H1 (cell line): ENCODE measurements at regions not wholly inside any gene's neighbourhood (a gene's known extent, or its start where the extent isn't known, plus 50 kb on each side); places are given as distances from the start of the nearest gene placed in this dataset.

Experiments
- CTCF ChIA-PET: fragments of 300-600 bp; sonication (Branson Sonifier 250); formaldehyde crosslinking; loops from one replicate; lab custom pipeline; 2021; ENCODE audit not compliant: partially characterized antibody; lab: Charles Lee
- POLR2A ChIA-PET: fragments of 300-600 bp; sonication (Branson Sonifier 250); formaldehyde crosslinking; loops from one replicate; lab custom pipeline; 2021; ENCODE audit warnings: inconsistent platforms; ENCODE audit not compliant: partially characterized antibody; lab: Charles Lee
- DNase-seq, 2 experiments: peaks; one replicate each; pipeline versions ENCODE4 v3.0.0 to v3.0.0-alpha.2; 2010 to 2022; ENCODE audit warnings: low spot score in 2 of 2, low read depth in 1 of 2, mixed read lengths in 1 of 2
- FAIRE-seq: peaks from 2 replicates; lab custom pipeline; 2011; peaks lifted over from hg19 to GRCh38; lab: Jason Lieb, UNC
- H2AFZ ChIP-seq: 2 replicates; pipeline ENCODE4 v1.8.1; 2012; ENCODE audit warnings: low read length, inconsistent platforms
- H2AK5ac ChIP-seq: 2 replicates; pipeline ENCODE4 v1.6.1; 2013; ENCODE audit warnings: low read depth, low read length
- H2BK120ac ChIP-seq: replicated peaks from 2 replicates; pipeline ENCODE3; 2013; ENCODE audit warnings: low read depth, low read length, inconsistent platforms
- H2BK12ac ChIP-seq: 2 replicates; pipeline ENCODE4 v1.6.1; 2013; ENCODE audit warnings: low read depth, low read length
- H2BK15ac ChIP-seq: 2 replicates; pipeline ENCODE4 v1.6.1; 2013; ENCODE audit warnings: low read length
- H2BK20ac ChIP-seq: 2 replicates; pipeline ENCODE4 v1.6.1; 2013; ENCODE audit warnings: low read length
- H2BK5ac ChIP-seq: 2 replicates; pipeline ENCODE4 v1.6.1; 2013; ENCODE audit warnings: low read depth, low read length
- H3K14ac ChIP-seq: 2 replicates; pipeline ENCODE4 v1.6.1; 2013; ENCODE audit warnings: inconsistent platforms; ENCODE audit not compliant: insufficient read length
- H3K18ac ChIP-seq: 2 replicates; pipeline ENCODE4 v1.6.1; 2013; ENCODE audit warnings: low read length; ENCODE audit errors: extremely low read depth
- H3K23ac ChIP-seq: 2 replicates; pipeline ENCODE4 v1.6.1; 2013; ENCODE audit warnings: inconsistent platforms; ENCODE audit not compliant: insufficient read length
- H3K23me2 ChIP-seq: 2 replicates; pipeline ENCODE4 v1.6.1; 2013; ENCODE audit warnings: low read depth, low read length
- H3K27ac ChIP-seq: 2 replicates; pipeline ENCODE4 v1.6.1; 2011; ENCODE audit warnings: low read depth, low read length, inconsistent platforms
- H3K27me3 ChIP-seq, 4 experiments: replicated peaks in 1 of 4; 1 replicate in 1 of 4; 2 replicates in 3 of 4; pipeline versions ENCODE4 v1.6.1 to v1.8.1; 2011 to 2013; ENCODE audit warnings: low read length in 3 of 4, mild to moderate bottlenecking in 3 of 4, inconsistent platforms in 2 of 4, mixed read lengths in 2 of 4, moderate library complexity in 1 of 4; ENCODE audit not compliant: control insufficient read depth in 3 of 4, insufficient read depth in 3 of 4; ENCODE audit errors: extremely low read depth in 1 of 4
- H3K36me3 ChIP-seq, 4 experiments: 2 replicates each; pipeline versions ENCODE4 v1.6.1 to v1.8.1; 2011 to 2013; ENCODE audit warnings: mild to moderate bottlenecking in 4 of 4, low read length in 3 of 4, moderate library complexity in 2 of 4, control low read depth in 1 of 4, inconsistent platforms in 1 of 4; ENCODE audit not compliant: insufficient read depth in 4 of 4, control insufficient read depth in 2 of 4
- H3K4ac ChIP-seq: replicated peaks from 2 replicates; pipeline ENCODE3; 2013; ENCODE audit warnings: low read length, low read depth, mixed read lengths, inconsistent platforms; ENCODE audit not compliant: insufficient read length
- H3K4me1 ChIP-seq, 4 experiments: replicated peaks in 1 of 4; 1 replicate in 1 of 4; 2 replicates in 3 of 4; pipeline versions ENCODE4 v1.6.1 to v1.8.1; 2011 to 2013; ENCODE audit warnings: low read length in 3 of 4, inconsistent platforms in 2 of 4, mixed read lengths in 1 of 4; ENCODE audit not compliant: insufficient read depth in 4 of 4, control insufficient read depth in 3 of 4
- H3K4me2 ChIP-seq, 2 experiments: 2 replicates each; pipeline versions ENCODE4 v1.6.1 to v1.8.1; 2011 to 2013; ENCODE audit warnings: low read depth in 2 of 2, low read length in 2 of 2, control low read depth in 1 of 2, inconsistent platforms in 1 of 2, mild to moderate bottlenecking in 1 of 2; ENCODE audit not compliant: insufficient read depth in 1 of 2
- H3K4me3 ChIP-seq, 4 experiments: fragments of 200-600, 300-600 bp in 1 of 4; sonication (generic), shearing (Covaris generic), sonication (Bioruptor Twin) in 1 of 4; 2 replicates each; pipeline versions ENCODE4 v1.5.1 to v1.8.1; 2011 to 2016; ENCODE audit warnings: low read length in 4 of 4, low read depth in 3 of 4, control low read depth in 2 of 4, inconsistent platforms in 2 of 4, mild to moderate bottlenecking in 2 of 4, mixed read lengths in 1 of 4, moderate library complexity in 1 of 4; ENCODE audit not compliant: insufficient read depth in 2 of 4; ENCODE audit errors: extremely low read depth in 1 of 4
- H3K56ac ChIP-seq: replicated peaks from 2 replicates; pipeline ENCODE3; 2013; ENCODE audit warnings: low read depth, mild to moderate bottlenecking, mixed read lengths, low read length, inconsistent platforms; ENCODE audit not compliant: insufficient read length
- H3K79me1 ChIP-seq: 2 replicates; pipeline ENCODE4 v1.6.1; 2013; ENCODE audit warnings: low read depth, low read length, control low read depth
- H3K79me2 ChIP-seq, 2 experiments: 2 replicates each; pipeline versions ENCODE4 v1.6.1 to v1.8.1; 2012 to 2013; ENCODE audit warnings: low read length in 2 of 2, mild to moderate bottlenecking in 2 of 2, inconsistent platforms in 1 of 2; ENCODE audit not compliant: insufficient read depth in 2 of 2, control insufficient read depth in 1 of 2
- H3K9ac ChIP-seq, 4 experiments: replicated peaks in 1 of 4; 1 replicate in 1 of 4; 2 replicates in 3 of 4; pipeline versions ENCODE4 v1.6.1 to v1.8.1; 2011 to 2013; ENCODE audit warnings: low read depth in 3 of 4, low read length in 3 of 4, control low read depth in 2 of 4, mild to moderate bottlenecking in 2 of 4, moderate library complexity in 2 of 4, inconsistent platforms in 1 of 4; ENCODE audit errors: extremely low read depth in 1 of 4
- H3K9me3 ChIP-seq, 2 experiments: 2 replicates each; pipeline versions ENCODE4 v1.6.1 to v1.8.1; 2012 to 2013; ENCODE audit warnings: mild to moderate bottlenecking in 2 of 2, moderate library complexity in 2 of 2, control low read depth in 1 of 2, inconsistent platforms in 1 of 2, low read depth in 1 of 2, low read length in 1 of 2, mixed read lengths in 1 of 2; ENCODE audit not compliant: insufficient read depth in 2 of 2
- H4K20me1 ChIP-seq, 2 experiments: replicated peaks in 1 of 2; 2 replicates each; pipeline versions ENCODE3 to v1.8.1; 2011 to 2013; ENCODE audit warnings: inconsistent platforms in 2 of 2, low read length in 2 of 2, mild to moderate bottlenecking in 1 of 2; ENCODE audit not compliant: insufficient read depth in 2 of 2, control insufficient read depth in 1 of 2
- H4K5ac ChIP-seq: 2 replicates; pipeline ENCODE4 v1.6.1; 2013; ENCODE audit warnings: low read length, low read depth, mixed read lengths, inconsistent platforms; ENCODE audit not compliant: insufficient read length
- H4K8ac ChIP-seq: 2 replicates; pipeline ENCODE4 v1.8.0; 2013; ENCODE audit warnings: mild to moderate bottlenecking, moderate library complexity, low read length, inconsistent platforms; ENCODE audit not compliant: insufficient read depth; ENCODE audit errors: extremely low read depth
- H4K91ac ChIP-seq: replicated peaks from 2 replicates; pipeline ENCODE3; 2013; ENCODE audit warnings: low read length, mixed read lengths, inconsistent platforms; ENCODE audit not compliant: insufficient read length
- POLR2A ChIP-seq, 2 experiments: IDR thresholded peaks; 1 replicate in 1 of 2; 2 replicates in 1 of 2; pipeline ENCODE4 v1.6.1; 2011; ENCODE audit warnings: low read depth in 2 of 2, low read length in 2 of 2, mild to moderate bottlenecking in 2 of 2; ENCODE audit errors: control extremely low read depth in 1 of 2
- WGBS, 2 experiments: shearing (Covaris generic) in 1 of 2; methylation state at CpG; one replicate each; pipeline versions ENCODE4 v1.1.6 to v1.1.7; 2013 to 2015; ENCODE audit warnings: low lambda C conversion rate in 2 of 2, mixed read lengths in 2 of 2, inconsistent platforms in 1 of 2, low coverage in 1 of 2, missing lambda C conversion rate in 1 of 2; ENCODE audit not compliant: insufficient replicate concordance in 2 of 2, insufficient coverage in 1 of 2, insufficient read length in 1 of 2; ENCODE audit errors: extremely low coverage in 1 of 2, missing lambda C conversion rate in 1 of 2; 5-methylcytosine and 5-hydroxymethylcytosine counted together
- TF ChIP-seq, protein P1 (sequence below), 3 experiments: IDR thresholded peaks; 1 replicate in 2 of 3; 2 replicates in 1 of 3; pipeline versions ENCODE4 v1.5.1 to v1.6.1; 2011; ENCODE audit warnings: low read length in 3 of 3, mild to moderate bottlenecking in 3 of 3, inconsistent platforms in 2 of 3, low read depth in 1 of 3, moderate library complexity in 1 of 3; ENCODE audit not compliant: insufficient read depth in 1 of 3; ENCODE audit errors: control extremely low read depth in 1 of 3

DNA sequence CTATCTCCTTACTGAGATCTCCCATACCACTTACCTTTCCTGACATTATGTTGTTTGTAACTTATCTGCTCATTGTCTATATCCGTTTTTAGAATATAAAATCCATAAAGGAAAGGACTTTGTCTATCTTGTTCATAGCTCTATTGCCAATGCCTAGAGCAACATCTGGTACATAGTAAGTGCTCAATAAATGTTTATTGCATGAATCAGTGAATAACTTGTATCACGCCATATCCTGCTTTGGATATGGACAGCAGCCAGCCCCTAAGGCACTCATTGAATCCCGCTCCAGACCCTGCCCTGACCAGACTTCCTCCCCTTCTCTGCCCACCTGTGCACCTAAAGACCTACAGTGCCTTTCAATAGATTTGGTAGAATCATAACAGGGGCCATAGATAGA lies 298.1 kb upstream of the PLXNA2 start:
- H3K4me3 ChIP-seq = no peak overlapping the region
- no peaks in the 10 kb centered on the region for H3K79me1 ChIP-seq
- ChIA-PET POLR2A (no interaction called here), CTCF (interaction anchor here (0.7 to 1.7 kb wide), 5 partner anchors 23 to 68 kb away, joined by 3 to 6 read pairs (median 4); no protein-coding TSS in a partner anchor)
- WGBS, 2 experiments = 91% methylated on average over 3 of the region's 3 CpGs; no CpG with 5 or more reads in 1 of the 2 experiments
- no peaks in the 10 kb centered on the region for H3K79me2 ChIP-seq
- H2BK15ac ChIP-seq = no peak overlapping the region
- H2AK5ac ChIP-seq = no peak overlapping the region
- no peaks in the 10 kb centered on the region; the same call in 1 of the 2 replicates for H3K23me2 ChIP-seq
- no peak overlapping the region for H2BK20ac ChIP-seq
- H3K4me2 ChIP-seq = no peak overlapping the region
- no peaks in the 10 kb centered on the region for H3K9me3 ChIP-seq
- H3K27me3 ChIP-seq = no peaks in the 10 kb centered on the region
- DNase-seq (no peak), FAIRE-seq (no peak)
- no peak overlapping the region for H3K23ac ChIP-seq
- H4K20me1 ChIP-seq = no peaks in the 10 kb centered on the region
- H3K18ac ChIP-seq = no peak overlapping the region
- H3K27ac ChIP-seq = no peak overlapping the region
- no peak overlapping the region for H2BK120ac ChIP-seq
- TF ChIP-seq, protein P1, sequence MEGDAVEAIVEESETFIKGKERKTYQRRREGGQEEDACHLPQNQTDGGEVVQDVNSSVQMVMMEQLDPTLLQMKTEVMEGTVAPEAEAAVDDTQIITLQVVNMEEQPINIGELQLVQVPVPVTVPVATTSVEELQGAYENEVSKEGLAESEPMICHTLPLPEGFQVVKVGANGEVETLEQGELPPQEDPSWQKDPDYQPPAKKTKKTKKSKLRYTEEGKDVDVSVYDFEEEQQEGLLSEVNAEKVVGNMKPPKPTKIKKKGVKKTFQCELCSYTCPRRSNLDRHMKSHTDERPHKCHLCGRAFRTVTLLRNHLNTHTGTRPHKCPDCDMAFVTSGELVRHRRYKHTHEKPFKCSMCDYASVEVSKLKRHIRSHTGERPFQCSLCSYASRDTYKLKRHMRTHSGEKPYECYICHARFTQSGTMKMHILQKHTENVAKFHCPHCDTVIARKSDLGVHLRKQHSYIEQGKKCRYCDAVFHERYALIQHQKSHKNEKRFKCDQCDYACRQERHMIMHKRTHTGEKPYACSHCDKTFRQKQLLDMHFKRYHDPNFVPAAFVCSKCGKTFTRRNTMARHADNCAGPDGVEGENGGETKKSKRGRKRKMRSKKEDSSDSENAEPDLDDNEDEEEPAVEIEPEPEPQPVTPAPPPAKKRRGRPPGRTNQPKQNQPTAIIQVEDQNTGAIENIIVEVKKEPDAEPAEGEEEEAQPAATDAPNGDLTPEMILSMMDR (IDR thresholded peaks at IDR 0.05; ENCODE audit: control extremely low read depth in 1 of 3, insufficient read depth in 1 of 3, low read depth in 1 of 3, low read length in 3 of 3) = no peak
- no peak for TF ChIP-seq POLR2A (IDR thresholded peaks at IDR 0.05; ENCODE audit: control extremely low read depth in 1 of 2, low read depth in 2 of 2, low read length in 2 of 2)
- no peak overlapping the region for H3K56ac ChIP-seq
- no peak overlapping the region for H3K14ac ChIP-seq
- no peak overlapping the region for H4K5ac ChIP-seq
- no peak overlapping the region for H4K8ac ChIP-seq
- H2AFZ ChIP-seq = no peak overlapping the region
- H4K91ac ChIP-seq = no peak overlapping the region
- H3K4me1 ChIP-seq = no peaks in the 10 kb centered on the region; a peak in 1 of 7 replicates
- H3K36me3 ChIP-seq = no peaks in the 10 kb centered on the region
- no peak overlapping the region for H2BK5ac ChIP-seq
- no peak overlapping the region for H3K4ac ChIP-seq
- no peak overlapping the region for H2BK12ac ChIP-seq
- H3K9ac ChIP-seq = no peak overlapping the region
